CD4-positive, alpha-beta memory T cell (primary cell): ENCODE measurements at regions not wholly inside any gene's neighbourhood (a gene's known extent, or its start where the extent isn't known, plus 50 kb on each side); places are given as distances from the start of the nearest gene placed in this dataset.

Experiments
- CTCF ChIA-PET: fragments of 350-600 bp; sonication (Branson Sonifier 250); formaldehyde crosslinking; loops from one replicate; lab custom pipeline; 2021; ENCODE audit warnings: inconsistent platforms; ENCODE audit not compliant: partially characterized antibody; lab: Charles Lee
- POLR2A ChIA-PET: fragments of 350-600 bp; sonication (Branson Sonifier 250); formaldehyde crosslinking; loops from one replicate; lab custom pipeline; 2021; ENCODE audit not compliant: partially characterized antibody; lab: Charles Lee
- DNase-seq, 5 donors: peaks; one replicate each; pipeline versions ENCODE4 v3.0.0 to v3.0.0-alpha.2; 2020 to 2022; ENCODE audit warnings: mixed read lengths in 1 of 5
- H3K27ac ChIP-seq: one replicate; pipeline ENCODE4 v1.7.0; 2013; ENCODE audit warnings: low read depth, low read length
- H3K27me3 ChIP-seq: 2 replicates; pipeline ENCODE4 v1.7.0; 2013; ENCODE audit warnings: mild to moderate bottlenecking, low read length, moderate library complexity; ENCODE audit not compliant: insufficient read depth
- H3K36me3 ChIP-seq: 2 replicates; pipeline ENCODE4 v1.7.0; 2013; ENCODE audit warnings: mild to moderate bottlenecking, low read length, moderate library complexity; ENCODE audit not compliant: insufficient read depth
- H3K4me1 ChIP-seq: 2 replicates; pipeline ENCODE4 v1.7.0; 2013; ENCODE audit warnings: mild to moderate bottlenecking, low read length, moderate library complexity; ENCODE audit not compliant: insufficient read depth
- H3K4me3 ChIP-seq, 2 donors: one replicate each; pipeline ENCODE4 v1.7.0; 2013; ENCODE audit warnings: low read length in 2 of 2, mild to moderate bottlenecking in 1 of 2
- H3K9me3 ChIP-seq, 2 donors: one replicate each; pipeline ENCODE4 v1.7.0; 2013; ENCODE audit warnings: low read length in 2 of 2, control low read depth in 1 of 2; ENCODE audit not compliant: control insufficient read depth in 1 of 2
- H3K27ac Mint-ChIP-seq, 7 donors: one replicate each; pipeline ENCODE4 v1.8.0; 2020 to 2021; ENCODE audit warnings: mixed read lengths in 7 of 7, mild to moderate bottlenecking in 6 of 7, inconsistent platforms in 3 of 7, moderate library complexity in 3 of 7
- H3K27me3 Mint-ChIP-seq, 2 donors: one replicate each; pipeline ENCODE4 v1.8.0; 2020 to 2021; ENCODE audit warnings: mixed read lengths in 2 of 2
- H3K36me3 Mint-ChIP-seq, 2 donors: one replicate each; pipeline ENCODE4 v1.8.0; 2020 to 2021; ENCODE audit warnings: mixed read lengths in 2 of 2, inconsistent platforms in 1 of 2, mild to moderate bottlenecking in 1 of 2
- H3K4me1 Mint-ChIP-seq, 4 donors: one replicate each; pipeline ENCODE4 v1.8.0; 2020 to 2021; ENCODE audit warnings: mixed read lengths in 4 of 4, mild to moderate bottlenecking in 1 of 4
- H3K4me3 Mint-ChIP-seq, 8 donors: one replicate each; pipeline ENCODE4 v1.8.0; 2020 to 2021; ENCODE audit warnings: mixed read lengths in 8 of 8, mild to moderate bottlenecking in 7 of 8, moderate library complexity in 6 of 8, inconsistent platforms in 3 of 8
- H3K9me3 Mint-ChIP-seq, 8 donors: one replicate each; pipeline ENCODE4 v1.8.0; 2020 to 2021; ENCODE audit warnings: mixed read lengths in 8 of 8, mild to moderate bottlenecking in 5 of 8, inconsistent platforms in 3 of 8, moderate library complexity in 1 of 8
- intact Hi-C: fragments of 100-400 bp; cut with micrococcal nuclease; formaldehyde crosslinking; loops from one replicate; pipeline ENCODE4 v1.15.1; 2023

DNA sequence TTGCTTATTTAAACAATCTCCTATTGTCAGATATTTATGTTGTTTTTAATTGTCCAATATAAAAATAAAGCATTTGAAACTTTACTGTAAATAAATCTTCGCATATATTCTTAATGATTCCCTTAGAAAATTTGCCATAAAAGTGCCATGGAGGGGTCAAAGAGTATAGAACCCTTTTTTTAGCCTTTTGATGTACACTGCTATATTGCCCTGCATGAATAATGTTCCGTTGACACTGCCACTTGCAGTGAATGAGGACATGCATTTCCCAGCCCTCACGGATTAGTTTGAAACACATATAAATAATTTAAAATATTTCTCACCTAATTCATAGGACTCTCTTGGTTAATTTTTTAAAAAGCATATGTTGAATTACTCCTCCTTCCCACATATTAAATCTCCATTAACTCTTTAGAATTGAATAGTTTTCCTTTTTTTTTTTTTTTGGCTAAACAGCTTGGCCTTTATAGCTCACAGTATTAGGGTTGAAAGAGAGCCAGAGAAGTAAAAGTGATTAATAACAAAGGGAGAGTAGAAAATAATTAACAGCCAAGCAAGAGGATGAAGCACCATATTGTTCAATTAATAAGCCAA lies 129.8 kb upstream of the SGCD start:
- H3K9me3 Mint-ChIP-seq = peaks cover 0 to 5% (median 0%) of the 10 kb centered on the region in 8 donors
- no peaks in the 10 kb centered on the region for H3K27me3 Mint-ChIP-seq
- no peak for DNase-seq
- Histone ChIP-seq H3K4me3 (no peak overlapping the region), H3K4me1 (no peaks in the 10 kb centered on the region), H3K27me3 (no peaks in the 10 kb centered on the region), H3K9me3 (no peaks in the 10 kb centered on the region), H3K36me3 (no peaks in the 10 kb centered on the region), H3K27ac (no peak overlapping the region)
- H3K27ac Mint-ChIP-seq = no peak overlapping the region
- H3K4me1 Mint-ChIP-seq = no peaks in the 10 kb centered on the region
- intact Hi-C loops = no loop called here
- ChIA-PET POLR2A (no interaction called here), CTCF (no interaction called here)
- H3K36me3 Mint-ChIP-seq = no peaks in the 10 kb centered on the region
- no peak overlapping the region for H3K4me3 Mint-ChIP-seq

DNA sequence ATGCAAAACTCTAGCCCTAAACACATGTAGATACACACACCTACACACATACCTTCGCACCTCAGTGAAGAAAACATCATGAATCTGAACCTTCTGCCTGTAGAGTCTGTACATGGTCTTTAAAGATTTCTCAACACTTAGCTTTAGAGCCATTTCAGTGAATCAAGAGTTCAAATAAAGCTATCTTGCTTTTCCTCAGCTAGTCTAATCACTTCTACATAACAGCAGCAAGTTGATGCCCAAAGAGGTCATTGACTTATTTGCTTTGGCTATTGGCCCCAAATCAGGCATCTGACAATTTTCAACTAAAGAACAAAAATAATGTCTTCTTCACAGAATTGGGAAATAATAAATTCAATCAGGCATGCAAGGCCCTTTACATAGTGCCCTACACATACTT lies 127.9 kb upstream of the SGCD start:
- Histone ChIP-seq H3K36me3 (no peaks in the 10 kb centered on the region), H3K4me3 (no peak overlapping the region), H3K27ac (no peak overlapping the region), H3K27me3 (no peaks in the 10 kb centered on the region), H3K4me1 (no peaks in the 10 kb centered on the region), H3K9me3 (no peaks in the 10 kb centered on the region)
- H3K4me1 Mint-ChIP-seq = no peaks in the 10 kb centered on the region
- H3K36me3 Mint-ChIP-seq = no peaks in the 10 kb centered on the region
- intact Hi-C loops = no loop called here
- no peak overlapping the region for H3K27ac Mint-ChIP-seq
- ChIA-PET POLR2A (no interaction called here), CTCF (no interaction called here)
- no peak for DNase-seq
- H3K4me3 Mint-ChIP-seq = no peak overlapping the region
- peaks cover 0 to 3% (median 0%) of the 10 kb centered on the region in 8 donors for H3K9me3 Mint-ChIP-seq
- no peaks in the 10 kb centered on the region for H3K27me3 Mint-ChIP-seq

DNA sequence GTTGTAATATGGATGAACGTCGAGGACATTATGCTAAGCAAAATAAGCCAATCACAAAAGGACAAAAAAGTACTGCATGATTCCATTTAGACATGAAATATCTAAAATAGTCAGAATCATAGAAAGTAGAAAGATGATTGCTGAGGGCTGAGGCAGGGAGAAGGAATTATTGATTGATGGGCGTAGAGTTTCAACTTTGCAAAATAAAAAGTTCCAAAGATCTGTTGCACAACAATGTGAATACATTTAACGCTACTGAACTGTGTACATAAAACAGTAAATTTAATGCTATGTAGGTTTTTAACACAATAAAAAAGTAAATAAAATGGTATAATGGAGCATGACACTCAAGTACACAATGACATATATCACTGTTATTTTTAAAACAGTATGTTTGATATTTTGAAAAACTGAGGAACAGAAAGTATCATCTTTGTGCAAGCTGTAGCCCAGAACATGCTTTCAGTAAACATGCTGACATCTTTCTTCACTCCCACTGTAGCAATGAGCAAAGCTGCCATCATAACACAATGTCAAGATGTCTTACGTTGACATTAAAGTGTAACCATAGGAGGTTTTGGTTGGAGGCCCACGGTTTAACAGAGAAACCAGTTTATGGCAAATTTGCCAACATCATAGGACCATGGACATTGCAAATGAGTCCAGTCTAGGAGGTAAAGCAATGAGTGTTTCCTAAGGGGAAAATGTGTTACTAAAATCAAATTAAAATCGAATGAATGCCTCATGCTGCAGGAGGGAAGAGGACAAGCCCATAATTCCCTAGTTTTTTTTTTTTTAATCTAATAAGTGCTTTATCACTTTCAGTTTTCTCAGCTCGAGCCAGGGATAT lies 125.8 kb upstream of the SGCD start:
- H3K4me3 Mint-ChIP-seq = no peak overlapping the region
- DNase-seq = no peak
- H3K4me1 Mint-ChIP-seq = no peaks in the 10 kb centered on the region
- Histone ChIP-seq H3K27me3 (no peaks in the 10 kb centered on the region), H3K36me3 (no peaks in the 10 kb centered on the region), H3K9me3 (no peaks in the 10 kb centered on the region), H3K27ac (no peak overlapping the region), H3K4me1 (no peaks in the 10 kb centered on the region), H3K4me3 (no peak overlapping the region)
- H3K27ac Mint-ChIP-seq = no peak overlapping the region
- H3K9me3 Mint-ChIP-seq = peaks cover 0 to 3% (median 0%) of the 10 kb centered on the region in 8 donors
- POLR2A ChIA-PET = no interaction called here
- no peaks in the 10 kb centered on the region for H3K27me3 Mint-ChIP-seq
- intact Hi-C loops = no loop called here
- no peaks in the 10 kb centered on the region for H3K36me3 Mint-ChIP-seq
- CTCF ChIA-PET = no interaction called here

DNA sequence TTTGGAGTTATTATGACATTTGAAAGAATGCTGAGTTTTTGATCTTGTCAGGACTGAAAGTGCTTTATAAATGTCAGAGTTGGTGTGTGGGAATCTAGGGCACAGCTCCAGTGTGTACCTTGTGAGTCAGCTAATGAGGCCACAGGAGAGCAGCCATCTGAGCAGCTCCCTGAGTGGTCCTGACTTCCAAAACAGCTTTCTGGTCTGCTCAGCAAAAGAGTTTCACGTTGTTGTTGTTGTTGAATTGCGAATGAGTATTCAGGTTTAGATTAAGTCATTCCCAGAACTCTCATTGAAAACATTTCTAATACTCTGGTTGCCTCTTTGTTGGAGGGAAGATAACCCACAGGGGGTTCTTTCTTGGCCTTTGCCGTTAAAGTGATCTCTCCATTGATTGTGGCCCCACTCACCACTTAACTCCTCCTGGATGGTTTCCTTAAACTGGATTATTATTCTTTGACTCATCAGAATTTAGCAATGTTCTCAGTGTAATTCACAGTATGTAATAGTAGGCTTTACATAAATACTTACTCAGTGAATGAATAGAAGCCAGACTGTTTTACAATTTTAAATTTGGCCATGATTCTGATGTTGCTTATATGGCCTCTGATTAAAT lies 125.1 kb upstream of the SGCD start:
- Histone ChIP-seq H3K27ac (no peak overlapping the region), H3K9me3 (no peaks in the 10 kb centered on the region), H3K4me1 (no peaks in the 10 kb centered on the region), H3K27me3 (no peaks in the 10 kb centered on the region), H3K36me3 (no peaks in the 10 kb centered on the region), H3K4me3 (no peak overlapping the region)
- Mint-ChIP-seq H3K9me3 (peaks cover 0 to 3% (median 0%) of the 10 kb centered on the region in 8 donors), H3K36me3 (no peaks in the 10 kb centered on the region), H3K4me3 (no peak overlapping the region), H3K4me1 (no peaks in the 10 kb centered on the region), H3K27ac (no peak overlapping the region), H3K27me3 (no peaks in the 10 kb centered on the region)
- intact Hi-C loops = no loop called here
- ChIA-PET CTCF (no interaction called here), POLR2A (no interaction called here)
- DNase-seq = no peak

DNA sequence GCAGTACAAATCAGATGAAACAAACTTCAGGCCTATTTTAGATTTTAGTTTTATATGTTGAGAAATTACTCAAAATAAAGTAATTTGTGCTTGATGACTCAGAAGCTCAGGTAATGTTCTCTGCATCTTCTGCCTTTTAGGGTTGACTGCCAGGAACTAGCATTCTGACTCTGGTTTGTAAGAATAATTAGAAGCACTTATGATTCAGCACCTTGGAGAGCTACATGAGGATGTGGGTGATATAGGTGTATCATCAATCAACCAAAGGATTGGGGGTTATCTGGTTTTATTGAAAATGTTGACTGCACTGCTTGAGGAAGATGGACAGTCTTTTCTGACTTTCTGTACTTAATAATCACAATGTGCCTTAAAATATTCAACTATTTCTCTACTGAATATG lies 118.7 kb upstream of the SGCD start:
- Mint-ChIP-seq H3K27me3 (no peaks in the 10 kb centered on the region), H3K27ac (no peak overlapping the region), H3K36me3 (no peaks in the 10 kb centered on the region), H3K9me3 (peaks cover 0 to 6% (median 2%) of the 10 kb centered on the region in 8 donors), H3K4me1 (no peaks in the 10 kb centered on the region), H3K4me3 (no peak overlapping the region)
- Histone ChIP-seq H3K4me3 (no peak overlapping the region), H3K27me3 (no peaks in the 10 kb centered on the region), H3K36me3 (no peaks in the 10 kb centered on the region), H3K9me3 (no peaks in the 10 kb centered on the region), H3K27ac (no peak overlapping the region), H3K4me1 (no peaks in the 10 kb centered on the region)
- intact Hi-C loops = no loop called here
- POLR2A ChIA-PET = no interaction called here
- CTCF ChIA-PET = no interaction called here
- no peak for DNase-seq

DNA sequence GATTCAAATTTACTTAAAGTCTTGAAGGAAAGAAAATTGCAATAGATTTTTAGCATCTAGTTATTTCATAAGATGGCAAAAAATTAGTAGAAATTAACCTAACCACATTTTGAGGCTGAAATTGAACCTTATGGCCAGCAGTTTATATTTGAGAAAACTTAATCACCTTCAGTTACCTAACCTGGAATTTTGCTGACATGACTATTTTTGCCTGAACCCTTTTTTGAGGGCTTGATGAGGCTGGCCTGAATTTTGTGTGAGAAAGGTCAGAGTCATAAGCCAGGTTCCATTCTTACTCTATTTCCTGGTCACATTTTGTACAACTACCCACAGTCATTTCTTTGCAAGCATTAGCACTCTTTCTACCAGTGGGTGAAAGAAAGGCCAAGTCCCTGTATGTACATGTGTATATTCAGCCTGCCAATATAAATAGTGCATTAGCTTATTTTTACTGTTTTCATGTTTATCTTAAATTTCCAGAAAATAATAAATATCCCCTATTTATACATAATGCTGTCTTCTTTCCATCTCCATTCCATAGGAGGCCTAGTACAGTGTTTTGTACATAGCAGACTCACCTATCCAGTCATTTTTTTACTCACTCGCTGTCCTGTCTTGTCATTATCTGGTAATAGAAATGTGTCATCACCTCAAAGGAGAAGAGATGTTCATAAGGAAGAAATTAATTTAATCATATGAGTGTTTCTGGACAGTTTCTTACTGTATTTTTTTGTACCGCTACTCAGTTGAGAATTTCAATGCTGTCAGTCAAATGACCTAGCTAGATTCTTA lies 108.4 kb upstream of the SGCD start:
- Mint-ChIP-seq H3K36me3 (no peaks in the 10 kb centered on the region), H3K9me3 (peaks cover 0 to 11% (median 0%) of the 10 kb centered on the region in 8 donors), H3K27ac (no peak overlapping the region), H3K4me3 (no peak overlapping the region), H3K27me3 (no peaks in the 10 kb centered on the region), H3K4me1 (no peaks in the 10 kb centered on the region)
- H3K4me1 ChIP-seq = no peaks in the 10 kb centered on the region
- H3K27ac ChIP-seq = no peak overlapping the region
- ChIA-PET CTCF (no interaction called here), POLR2A (no interaction called here)
- no peak overlapping the region for H3K4me3 ChIP-seq
- intact Hi-C loops = no loop called here
- no peaks in the 10 kb centered on the region for H3K9me3 ChIP-seq
- no peak for DNase-seq
- H3K27me3 ChIP-seq = no peaks in the 10 kb centered on the region
- no peaks in the 10 kb centered on the region for H3K36me3 ChIP-seq

DNA sequence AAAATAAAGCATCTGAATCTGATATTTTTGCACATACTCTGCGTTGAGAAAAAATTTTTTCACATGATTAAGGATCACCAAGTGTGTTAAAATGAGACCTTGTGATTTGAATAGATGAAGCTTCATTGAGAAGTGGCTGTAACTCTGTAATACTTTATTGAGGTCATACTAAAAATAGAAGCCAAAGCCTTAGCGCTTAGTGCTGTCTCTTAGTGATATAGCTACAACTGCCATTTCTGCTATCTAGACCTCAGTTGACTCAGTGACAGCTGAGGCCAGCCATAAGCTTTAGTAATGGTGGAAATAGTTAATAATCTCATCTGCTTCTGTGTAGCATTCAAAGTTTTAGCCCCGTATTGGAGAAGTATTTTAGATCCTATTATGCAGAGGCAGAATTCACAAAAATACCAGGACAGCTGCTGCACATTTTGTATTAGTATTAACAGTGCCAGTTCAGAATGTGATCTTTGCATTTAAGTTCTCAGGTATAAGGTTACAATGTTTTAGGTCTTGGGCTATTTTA lies 107.4 kb upstream of the SGCD start:
- Histone ChIP-seq H3K4me1 (no peaks in the 10 kb centered on the region), H3K36me3 (no peaks in the 10 kb centered on the region), H3K9me3 (no peaks in the 10 kb centered on the region), H3K4me3 (no peak overlapping the region), H3K27me3 (no peaks in the 10 kb centered on the region), H3K27ac (no peak overlapping the region)
- no peak for DNase-seq
- H3K27ac Mint-ChIP-seq = no peak overlapping the region
- intact Hi-C loops = no loop called here
- no peak overlapping the region for H3K4me3 Mint-ChIP-seq
- no peaks in the 10 kb centered on the region for H3K36me3 Mint-ChIP-seq
- POLR2A ChIA-PET = no interaction called here
- CTCF ChIA-PET = no interaction called here
- H3K4me1 Mint-ChIP-seq = no peaks in the 10 kb centered on the region
- H3K9me3 Mint-ChIP-seq = peaks cover 0 to 4% (median 0%) of the 10 kb centered on the region in 8 donors
- H3K27me3 Mint-ChIP-seq = no peaks in the 10 kb centered on the region
